Hindlimb muscle (tissue), 1 donor: ENCODE measurements at regions not wholly inside any gene's neighbourhood (a gene's known extent, or its start where the extent isn't known, plus 50 kb on each side); places are given as distances from the start of the nearest gene placed in this dataset.

Experiments
- DNase-seq: peaks from one replicate; pipeline ENCODE4 v3.0.0-alpha.2; 2013

DNA sequence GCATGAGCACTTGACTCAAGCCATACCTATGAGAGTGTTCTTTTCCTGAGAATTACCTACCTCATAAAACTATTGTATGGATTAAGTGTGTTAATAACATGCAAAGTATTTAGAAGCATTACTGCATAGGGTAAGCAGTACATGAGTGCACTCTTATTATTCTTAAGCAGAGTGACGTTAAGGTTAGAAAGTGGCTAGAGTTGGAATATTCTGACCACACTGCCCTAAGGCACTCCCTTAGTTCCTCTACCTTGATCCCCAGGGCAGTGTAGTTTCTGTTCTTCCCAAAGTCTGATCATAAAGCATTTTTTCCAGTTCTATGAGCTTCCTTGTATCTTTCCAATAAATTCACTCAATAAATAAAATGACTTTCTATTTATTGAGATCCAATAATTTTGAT lies 189.2 kb downstream of the PCSK1 start:
- DNase-seq, result no peak

DNA sequence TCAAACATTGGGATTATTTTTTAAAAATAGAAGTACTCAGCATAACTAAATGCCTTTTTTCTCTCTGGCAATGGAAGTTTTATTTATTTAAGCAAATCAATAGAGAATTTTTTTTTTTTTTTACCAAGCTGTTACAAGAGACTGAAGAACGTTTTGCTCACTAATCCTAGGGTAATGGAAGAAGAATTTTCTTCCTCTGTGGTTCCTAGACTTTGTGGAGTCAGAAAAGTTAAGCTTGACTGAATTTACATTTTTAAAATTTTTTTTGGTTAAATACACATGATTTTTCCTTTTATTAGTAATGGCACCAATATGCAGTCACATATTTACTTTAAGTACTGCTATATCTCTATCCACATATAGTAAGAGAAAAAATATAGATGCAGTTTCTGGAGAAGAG lies 189.8 kb downstream of the PCSK1 start:
- no peak for DNase-seq

GRCh38 chr5:96242571-96242970 lies 190.5 kb downstream of the PCSK1 start:
- no peak for DNase-seq

GRCh38 chr5:96236831-96237230 lies 196.2 kb downstream of the PCSK1 start:
- no peak for DNase-seq

DNA sequence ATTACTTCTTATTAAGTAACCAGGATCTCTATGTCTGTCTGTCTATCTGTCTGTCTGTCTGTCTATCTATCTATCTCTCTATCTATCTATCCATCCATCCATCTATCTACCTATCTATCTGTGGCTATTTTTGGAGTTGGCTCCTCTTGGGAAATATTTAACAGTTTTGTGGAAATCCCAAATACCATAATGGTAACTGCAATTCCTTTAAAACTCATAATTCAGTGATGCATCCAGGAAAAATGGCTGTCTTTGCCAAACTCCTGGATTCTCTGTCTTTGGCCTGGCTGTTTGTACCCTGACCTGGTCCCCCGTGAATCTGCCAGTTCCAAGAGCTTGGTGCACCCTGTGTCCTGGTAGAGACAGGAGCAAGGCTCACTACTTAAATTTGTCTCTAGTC lies 197.0 kb downstream of the PCSK1 start:
- DNase-seq, result no peak

DNA sequence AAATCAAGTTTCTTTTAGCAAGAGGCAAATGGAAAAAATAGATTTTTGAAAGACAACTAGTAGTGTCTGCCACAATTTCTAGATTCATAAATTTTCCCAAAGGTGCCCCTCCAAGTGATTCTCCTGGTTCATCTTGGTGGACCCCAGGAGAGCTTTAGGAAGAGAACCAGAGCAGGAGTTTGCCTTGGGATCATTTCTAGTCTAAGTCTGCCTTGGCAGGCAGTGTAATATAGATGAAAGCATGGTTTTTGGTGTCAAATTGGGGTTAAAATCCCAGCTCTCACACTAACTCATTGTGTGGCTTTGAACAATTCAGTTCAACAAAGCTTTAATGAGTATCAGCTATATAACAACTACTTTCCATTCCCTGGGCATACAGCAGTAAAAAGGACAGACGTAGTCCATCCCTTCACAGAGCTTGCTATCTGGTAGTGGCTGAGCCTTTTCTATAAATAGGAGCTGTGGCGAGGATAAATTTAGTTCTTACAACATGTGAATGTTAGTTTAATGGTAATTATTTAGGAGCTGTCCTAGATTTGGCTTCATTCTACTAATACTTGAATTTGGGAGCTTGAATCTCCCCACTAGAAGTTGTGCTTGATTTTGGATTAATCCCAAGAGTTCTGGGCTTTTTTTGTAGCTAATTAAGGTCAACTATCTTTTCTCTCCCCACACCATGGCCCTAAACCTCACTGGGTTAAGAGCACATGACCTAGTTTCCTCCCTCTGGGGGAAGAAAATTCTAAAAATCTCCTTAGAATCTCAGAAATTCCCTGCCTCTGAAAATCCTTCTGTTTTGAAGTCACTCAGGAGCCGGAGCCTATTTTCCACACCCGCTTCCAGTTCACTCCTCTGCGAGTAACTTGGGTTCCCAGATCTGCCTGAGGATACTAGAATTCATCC lies 197.8 kb downstream of the PCSK1 start:
- no peak for DNase-seq

DNA sequence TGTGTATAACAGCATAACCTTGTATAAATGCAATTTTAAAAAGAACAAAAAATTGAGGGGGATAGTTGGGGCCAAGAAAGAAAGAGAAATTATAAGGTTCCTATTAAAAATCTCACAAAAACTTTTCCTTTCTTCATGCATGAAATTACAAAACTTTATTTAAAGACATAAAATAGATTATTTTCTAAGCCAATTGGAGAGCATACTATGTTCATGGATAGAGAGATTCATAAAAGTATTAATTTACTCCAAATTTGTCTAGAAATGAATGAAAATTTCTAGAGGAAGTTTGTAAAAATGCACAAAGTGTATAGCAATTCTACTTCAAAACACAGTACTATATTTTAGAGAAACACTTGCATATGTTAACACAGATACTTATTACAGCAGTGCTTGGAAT lies 200.4 kb downstream of the PCSK1 start:
- no peak for DNase-seq

DNA sequence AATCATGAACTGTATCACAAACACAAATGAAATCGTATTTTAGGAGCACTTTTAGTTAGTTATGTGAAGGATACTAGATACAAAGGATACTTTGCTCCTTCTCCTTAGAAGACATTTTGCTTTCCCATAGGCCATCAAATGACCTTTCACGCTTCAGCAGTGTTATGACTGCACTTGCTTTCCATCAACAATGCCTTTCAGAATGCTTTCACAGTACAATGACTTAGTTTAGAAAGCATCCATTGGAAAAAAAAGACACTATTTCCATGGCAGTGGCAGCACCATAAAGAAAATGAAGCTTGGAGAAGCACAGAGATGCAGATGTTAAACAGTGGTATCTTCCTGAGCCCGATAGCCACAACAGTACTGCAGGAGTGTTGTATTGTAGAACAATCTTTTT lies 203.9 kb downstream of the PCSK1 start:
- no peak for DNase-seq

- DNase-seq, result no peak
Observed at GRCh38 chr5:96228408-96228807, 204.6 kb downstream of the PCSK1 start.

GRCh38 chr5:96227957-96228356 lies 205.1 kb downstream of the PCSK1 start:
- no peak for DNase-seq

GRCh38 chr5:96226941-96227552 lies 206.0 kb downstream of the PCSK1 start:
- peak; percentile 49 for DNase-seq

GRCh38 chr5:96222129-96222528 lies 210.9 kb downstream of the PCSK1 start:
- DNase-seq, result no peak

GRCh38 chr5:96220610-96221390 lies 212.2 kb downstream of the PCSK1 start:
- DNase-seq, result no peak

- no peak for DNase-seq
Observed at GRCh38 chr5:96219580-96220281, 213.3 kb downstream of the PCSK1 start.

GRCh38 chr5:96218653-96219052 lies 214.4 kb downstream of the PCSK1 start:
- DNase-seq, result no peak

DNA sequence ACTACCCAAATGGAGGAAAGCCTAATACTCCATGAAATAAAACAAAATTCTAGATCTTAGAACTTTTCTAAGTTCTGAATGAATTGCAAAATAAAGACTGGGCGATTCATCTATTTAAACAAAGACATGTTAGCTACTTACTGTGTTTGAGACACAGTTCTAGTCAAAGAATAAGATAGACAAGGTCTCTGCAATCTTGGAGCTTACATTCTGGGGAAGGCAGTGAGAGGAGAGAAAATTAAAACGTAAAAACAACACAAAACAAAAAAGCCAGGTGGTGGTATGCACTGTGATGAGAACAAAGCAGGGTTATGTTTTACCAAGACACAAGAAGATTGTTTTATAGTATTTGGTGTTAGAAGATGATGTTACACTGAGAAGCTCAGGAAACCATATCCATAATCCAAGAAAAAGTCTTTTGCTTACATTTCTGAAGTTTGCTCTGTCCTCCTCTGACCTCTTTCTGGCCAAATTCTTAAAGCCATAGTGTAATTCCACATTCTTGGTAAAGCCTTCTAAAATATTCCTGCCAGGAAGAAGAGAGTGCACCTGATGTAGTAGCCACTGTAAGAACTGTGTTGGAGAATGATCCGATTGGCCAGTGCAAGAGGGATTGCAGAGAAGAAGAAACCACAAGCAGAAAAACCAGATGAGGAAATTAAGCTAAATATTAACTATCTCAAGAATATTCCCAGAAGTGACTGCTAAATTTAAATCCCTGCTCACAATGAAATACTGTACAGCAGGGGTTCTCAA lies 218.4 kb downstream of the PCSK1 start:
- DNase-seq, result no peak

DNA sequence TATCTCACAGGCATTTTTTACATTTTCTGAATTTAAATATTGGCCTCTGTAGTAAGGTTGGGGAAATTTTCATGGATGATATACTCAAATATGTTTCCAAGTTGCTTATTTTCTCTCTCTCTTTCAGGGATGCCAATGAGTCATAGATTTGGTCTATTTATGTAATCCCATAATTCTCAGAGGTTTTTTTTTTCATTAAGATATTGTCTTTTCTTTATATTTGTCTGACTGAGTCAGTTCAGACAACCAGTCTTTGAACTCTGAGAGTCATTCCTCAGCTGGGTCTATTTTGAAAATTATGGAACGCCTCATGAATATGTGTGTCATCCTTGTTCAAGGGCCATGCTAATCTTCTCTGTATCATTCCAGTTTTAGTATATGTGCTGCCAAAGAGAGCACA lies 223.2 kb downstream of the PCSK1 start:
- no peak for DNase-seq

DNA sequence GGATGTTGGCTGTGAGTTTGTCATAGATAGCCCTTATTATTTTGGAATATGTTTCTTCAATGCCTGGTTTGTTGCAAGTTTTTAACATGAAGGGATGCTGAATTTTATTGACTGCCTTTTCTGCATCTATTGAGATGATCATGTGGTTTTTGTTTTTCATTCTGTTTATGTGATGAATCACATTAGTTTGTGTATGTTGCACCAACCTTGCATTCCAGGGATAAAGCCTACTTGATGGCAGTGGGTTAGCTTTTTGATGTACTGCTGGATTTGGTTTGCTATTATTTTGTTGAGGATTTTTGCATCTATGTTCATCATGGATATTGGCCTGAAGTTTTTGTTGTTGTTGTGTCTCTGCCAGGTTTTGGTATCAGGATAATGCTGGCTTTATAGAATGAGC lies 225.6 kb downstream of the PCSK1 start:
- DNase-seq, result no peak

DNA sequence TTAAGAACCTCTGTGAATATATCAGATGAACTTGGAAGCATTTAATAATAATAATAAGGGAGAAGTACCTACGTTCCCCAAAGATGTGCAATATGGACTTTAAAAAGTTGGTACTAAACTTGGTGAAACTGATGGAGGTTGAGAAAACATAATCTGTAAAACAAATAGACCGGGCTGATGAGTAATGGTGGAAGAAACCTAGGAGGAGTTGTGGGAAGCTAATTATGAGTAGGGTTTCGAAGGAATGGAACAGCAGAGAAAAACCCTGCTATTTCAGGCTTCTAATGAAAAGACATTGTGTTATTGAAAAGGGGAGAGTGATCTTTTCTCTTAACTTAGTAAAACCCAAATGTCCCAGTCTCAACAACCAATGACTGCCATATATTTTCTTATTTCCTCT lies 229.3 kb downstream of the PCSK1 start:
- DNase-seq, result no peak

GRCh38 chr5:96201503-96201902 lies 231.5 kb downstream of the PCSK1 start:
- no peak for DNase-seq

DNA sequence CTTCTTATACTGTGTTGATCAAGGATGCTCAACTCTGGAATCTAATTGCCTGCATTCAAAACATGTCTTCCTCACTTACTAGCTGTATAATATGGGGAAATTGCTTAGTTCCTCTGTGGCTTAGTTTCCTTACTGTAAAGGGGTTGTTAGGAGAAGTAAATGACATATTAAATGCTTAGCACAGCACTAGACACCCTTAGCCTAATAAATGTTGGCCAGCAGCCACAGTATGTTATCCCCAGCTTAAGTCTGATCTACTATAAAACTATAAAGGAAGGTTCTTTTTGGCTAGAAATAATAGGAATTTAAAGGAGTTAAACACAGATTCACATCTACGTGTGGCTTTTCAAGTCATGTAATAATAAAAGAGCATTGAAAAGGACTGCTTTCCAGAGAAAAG lies 232.4 kb downstream of the PCSK1 start:
- no peak for DNase-seq

DNA sequence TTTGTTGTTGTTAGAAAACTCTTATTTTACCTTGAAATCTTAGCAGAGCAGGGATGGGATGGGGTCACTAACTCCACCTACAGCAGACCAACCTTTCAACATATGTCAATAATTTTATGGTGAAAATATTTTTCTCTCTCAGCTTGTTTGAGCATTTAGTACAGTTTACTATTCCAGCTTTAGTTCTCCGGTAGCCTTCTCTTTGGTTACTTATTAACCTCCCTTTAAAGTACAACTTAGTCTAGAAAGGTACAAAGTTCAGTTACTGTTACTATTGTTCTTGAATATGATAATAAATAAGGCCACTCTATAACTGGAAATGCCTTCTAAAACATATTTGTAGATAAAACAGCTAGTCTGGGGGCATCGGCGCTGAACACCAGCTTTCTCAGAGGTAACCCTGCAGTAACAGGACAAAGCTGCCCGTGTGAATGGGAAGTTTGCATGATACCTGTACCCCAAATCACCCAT lies 233.3 kb downstream of the PCSK1 start:
- DNase-seq, result no peak
